ENCODE measurements at regions not wholly inside any gene's neighbourhood (a gene's known extent, or its start where the extent isn't known, plus 50 kb on each side); places are given as distances from the start of the nearest gene placed in this dataset.

DNA sequence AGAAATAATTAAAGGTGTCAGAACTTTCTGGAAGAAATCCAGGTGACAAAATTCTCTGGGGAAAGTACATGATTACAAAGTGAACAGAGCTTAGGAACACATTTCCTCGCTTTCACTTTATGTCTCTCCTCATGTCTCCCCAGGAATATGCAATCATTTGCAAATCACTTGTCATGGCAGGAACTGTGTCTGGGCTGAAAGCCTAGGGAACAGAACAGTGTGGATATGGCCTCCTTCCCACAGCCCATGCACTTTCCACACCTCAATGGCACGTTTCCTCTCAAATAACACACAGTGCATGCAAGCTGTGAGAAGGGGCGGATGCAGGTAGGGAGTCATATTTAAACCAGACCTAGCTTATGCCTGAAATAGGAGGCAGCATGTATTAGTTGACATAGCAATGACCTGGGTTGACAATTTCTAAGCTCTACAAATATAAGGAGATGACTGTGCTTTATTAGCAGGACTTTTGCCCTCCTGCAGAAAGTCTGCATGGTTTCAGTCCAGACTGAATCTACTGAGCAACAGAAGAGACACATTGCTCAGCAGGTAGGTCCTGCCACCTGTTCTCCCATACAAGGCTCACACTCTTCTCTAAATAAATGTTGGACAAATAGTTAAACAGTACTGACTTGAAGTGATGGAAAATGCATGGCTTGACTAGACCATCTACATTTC, 236.0 kb upstream of the ELAC2 start:
- no CpG with 5 or more reads among the region's 3 CpGs for WGBS (ENCODE audit: insufficient coverage)
- H3K27ac ChIP-seq (ENCODE audit: low read length), result no peak overlapping the region
- H3K9me3 ChIP-seq (replicated peaks; ENCODE audit: control insufficient read depth, low read depth, low read length), result no peaks in the 10 kb centered on the region
- H3K27me3 ChIP-seq (ENCODE audit: control insufficient read depth, insufficient read depth, low read length), result no peaks in the 10 kb centered on the region
- H3K4me1 ChIP-seq (ENCODE audit: control insufficient read depth, insufficient read depth, low read length), result no peaks in the 10 kb centered on the region
- DNase-seq, result no peak
- H3K36me3 ChIP-seq (ENCODE audit: control insufficient read depth, insufficient read depth, low read length), result no peaks in the 10 kb centered on the region
- H3K4me3 ChIP-seq (ENCODE audit: low read length), result no peak overlapping the region

DNA sequence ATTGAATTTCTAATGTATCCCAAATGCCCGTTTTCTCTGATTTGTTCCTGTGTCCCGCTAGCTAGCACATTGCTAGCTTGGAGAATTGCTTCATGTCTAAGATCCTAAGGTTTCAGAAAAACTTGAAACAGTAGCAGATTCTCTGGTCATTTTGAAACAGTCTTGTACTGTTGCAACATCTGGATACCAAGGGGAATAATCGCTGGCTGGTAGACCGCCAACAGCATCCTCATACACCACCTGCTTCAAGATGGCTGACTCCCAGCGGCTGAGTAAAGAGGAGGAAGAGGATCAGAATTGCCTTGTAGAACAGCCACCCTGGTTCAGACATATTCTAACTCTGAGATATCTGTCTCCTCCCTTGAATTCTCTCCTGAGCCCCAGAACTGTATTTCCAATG, 226.7 kb upstream of the ELAC2 start:
- DNase-seq, result peak; percentile 92

DNA sequence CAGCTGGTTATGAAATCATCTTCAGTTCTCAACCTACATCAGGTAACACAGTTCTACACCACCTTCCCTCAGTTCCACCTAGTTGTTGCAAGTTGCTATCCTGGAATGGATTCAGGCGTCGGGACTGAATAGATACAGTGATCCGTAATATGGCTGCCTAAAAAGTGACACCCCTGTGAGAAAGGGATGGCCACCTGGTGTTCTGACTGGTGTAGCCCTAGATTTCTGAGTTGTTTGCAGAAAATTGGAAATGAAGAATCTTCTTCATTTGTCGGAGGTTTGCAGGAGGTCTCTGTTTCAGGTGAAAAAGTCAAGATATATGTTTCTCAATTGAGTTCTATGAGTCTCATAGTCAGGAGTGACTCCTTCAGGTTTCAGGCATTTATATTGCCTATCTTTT, 225.8 kb upstream of the ELAC2 start:
- Histone ChIP-seq H3K4me1 (ENCODE audit: control insufficient read depth, insufficient read depth, low read length) (peaks cover 4% of the 10 kb centered on the region), H3K4me3 (ENCODE audit: low read length) (no peak overlapping the region), H3K27me3 (ENCODE audit: control insufficient read depth, insufficient read depth, low read length) (no peaks in the 10 kb centered on the region), H3K9me3 (replicated peaks; ENCODE audit: control insufficient read depth, low read depth, low read length) (no peaks in the 10 kb centered on the region), H3K36me3 (ENCODE audit: control insufficient read depth, insufficient read depth, low read length) (no peaks in the 10 kb centered on the region), H3K27ac (ENCODE audit: low read length) (no peak overlapping the region)
- WGBS (ENCODE audit: insufficient coverage), result 91% methylated on average over 3 of the region's 4 CpGs
- no peak for DNase-seq

More for the DNA sequence above, 226.7 kb upstream of the ELAC2 start:
- H3K27me3 ChIP-seq (ENCODE audit: control insufficient read depth, insufficient read depth, low read length), result no peaks in the 10 kb centered on the region
- no peaks in the 10 kb centered on the region for H3K9me3 ChIP-seq (replicated peaks; ENCODE audit: control insufficient read depth, low read depth, low read length)
- no peak overlapping the region for H3K27ac ChIP-seq (ENCODE audit: low read length)
- H3K4me3 ChIP-seq (ENCODE audit: low read length), result no peak overlapping the region
- peaks cover 4% of the 10 kb centered on the region for H3K4me1 ChIP-seq (ENCODE audit: control insufficient read depth, insufficient read depth, low read length)
- WGBS (ENCODE audit: insufficient coverage), result 29% methylated on average over 2 of the region's 5 CpGs
- no peaks in the 10 kb centered on the region for H3K36me3 ChIP-seq (ENCODE audit: control insufficient read depth, insufficient read depth, low read length)

DNA sequence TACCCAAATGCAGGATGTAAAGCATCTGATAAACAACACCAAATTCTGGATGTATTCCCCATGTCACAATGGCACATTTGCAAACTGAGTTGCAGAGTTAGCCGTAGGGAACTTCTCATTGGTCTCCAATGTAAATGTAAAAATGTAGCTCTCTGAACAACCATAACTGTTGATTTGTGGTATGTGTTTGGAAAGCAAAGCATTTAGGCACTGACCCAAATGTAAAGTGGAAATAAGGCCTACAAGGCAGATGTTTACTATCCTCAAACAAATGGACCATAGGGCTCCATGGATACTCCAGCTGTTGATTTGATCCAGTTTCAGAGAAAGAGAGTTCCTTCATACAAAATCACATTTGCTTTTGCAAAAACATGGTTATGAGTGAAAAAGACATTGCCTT, 223.0 kb upstream of the ELAC2 start:
- Histone ChIP-seq H3K4me1 (ENCODE audit: control insufficient read depth, insufficient read depth, low read length) (peaks cover 4% of the 10 kb centered on the region), H3K9me3 (replicated peaks; ENCODE audit: control insufficient read depth, low read depth, low read length) (no peaks in the 10 kb centered on the region), H3K27ac (ENCODE audit: low read length) (no peak overlapping the region), H3K27me3 (ENCODE audit: control insufficient read depth, insufficient read depth, low read length) (no peaks in the 10 kb centered on the region), H3K36me3 (ENCODE audit: control insufficient read depth, insufficient read depth, low read length) (no peaks in the 10 kb centered on the region), H3K4me3 (ENCODE audit: low read length) (no peak overlapping the region)
- no CpG with 5 or more reads among the region's 1 CpG for WGBS (ENCODE audit: insufficient coverage)
- DNase-seq, result peak; percentile 85

DNA sequence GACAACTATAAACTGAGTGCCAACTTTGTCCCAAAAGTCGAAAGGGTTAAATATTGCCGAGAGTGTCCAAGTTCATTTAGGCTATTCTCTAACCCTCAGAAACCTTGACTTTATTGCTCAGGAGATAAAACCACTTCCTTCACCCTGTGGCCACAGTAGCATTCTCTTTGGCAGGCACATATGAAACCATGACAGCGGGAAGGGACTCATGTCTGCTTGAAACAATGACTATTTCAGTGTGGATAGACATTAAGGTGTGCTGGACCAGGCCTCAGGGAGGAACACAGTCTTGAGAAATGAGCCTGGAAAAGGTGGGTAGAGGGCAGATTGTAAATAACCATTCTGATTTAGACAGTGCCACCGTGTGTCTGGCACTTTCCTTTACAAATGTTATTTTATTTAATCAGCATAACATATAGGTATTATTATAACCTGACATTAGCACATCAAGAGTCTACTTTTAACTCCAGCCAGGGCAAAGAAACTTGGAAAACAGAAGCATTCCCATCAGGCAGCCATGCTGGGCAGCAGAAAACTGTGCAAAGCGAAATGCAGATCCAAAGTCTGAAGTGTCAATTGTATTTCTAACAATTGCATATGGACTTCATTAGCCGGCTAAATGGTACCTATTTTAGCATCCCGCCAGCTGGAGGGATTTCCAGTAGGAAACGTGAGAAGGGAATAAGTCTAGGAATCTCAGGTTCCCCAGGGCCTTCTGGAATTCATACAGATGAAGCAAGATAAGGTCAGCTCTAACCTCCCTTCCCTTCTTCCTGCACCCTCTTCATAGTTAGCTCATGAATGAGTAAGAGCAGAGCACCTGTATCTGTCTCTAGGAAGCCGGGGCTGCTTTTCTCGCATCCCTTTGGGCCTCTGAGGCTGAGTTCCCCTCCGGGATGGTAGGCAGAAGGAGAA, 212.8 kb upstream of the ELAC2 start:
- DNase-seq, result no peak
- Histone ChIP-seq H3K36me3 (ENCODE audit: control insufficient read depth, insufficient read depth, low read length) (no peaks in the 10 kb centered on the region), H3K9me3 (replicated peaks; ENCODE audit: control insufficient read depth, low read depth, low read length) (no peaks in the 10 kb centered on the region), H3K27me3 (ENCODE audit: control insufficient read depth, insufficient read depth, low read length) (peaks cover 3% of the 10 kb centered on the region), H3K27ac (ENCODE audit: low read length) (no peak overlapping the region), H3K4me3 (ENCODE audit: low read length) (no peak overlapping the region), H3K4me1 (ENCODE audit: control insufficient read depth, insufficient read depth, low read length) (no peaks in the 10 kb centered on the region)
- 29% methylated on average over 1 of the region's 11 CpGs for WGBS (ENCODE audit: insufficient coverage)

DNA sequence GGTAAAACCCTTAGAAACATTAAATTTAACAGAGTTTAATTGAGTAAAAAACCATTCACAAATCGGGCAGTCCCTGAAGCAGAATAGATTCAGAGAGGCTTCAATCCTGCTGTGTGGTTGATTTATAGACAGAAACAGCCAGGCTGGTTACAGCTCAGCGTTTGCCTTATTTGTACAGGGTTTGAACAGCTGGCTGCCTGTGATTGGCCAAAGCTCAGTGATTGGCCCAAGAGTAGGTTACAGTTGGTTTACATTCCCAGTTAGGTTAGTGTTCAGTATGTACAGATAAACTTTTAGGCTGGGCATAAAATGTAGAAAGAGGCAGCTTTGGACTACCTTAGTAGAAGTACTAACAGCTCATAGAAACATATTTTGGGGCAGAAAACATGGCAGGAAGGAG, 210.4 kb upstream of the ELAC2 start:
- Histone ChIP-seq H3K4me3 (ENCODE audit: low read length) (no peak overlapping the region), H3K36me3 (ENCODE audit: control insufficient read depth, insufficient read depth, low read length) (no peaks in the 10 kb centered on the region), H3K4me1 (ENCODE audit: control insufficient read depth, insufficient read depth, low read length) (no peaks in the 10 kb centered on the region), H3K27me3 (ENCODE audit: control insufficient read depth, insufficient read depth, low read length) (peaks cover 3% of the 10 kb centered on the region), H3K9me3 (replicated peaks; ENCODE audit: control insufficient read depth, low read depth, low read length) (no peaks in the 10 kb centered on the region), H3K27ac (ENCODE audit: low read length) (no peak overlapping the region)
- DNase-seq, result no peak
- 33% methylated on average over 2 of the region's 2 CpGs for WGBS (ENCODE audit: insufficient coverage)

DNA sequence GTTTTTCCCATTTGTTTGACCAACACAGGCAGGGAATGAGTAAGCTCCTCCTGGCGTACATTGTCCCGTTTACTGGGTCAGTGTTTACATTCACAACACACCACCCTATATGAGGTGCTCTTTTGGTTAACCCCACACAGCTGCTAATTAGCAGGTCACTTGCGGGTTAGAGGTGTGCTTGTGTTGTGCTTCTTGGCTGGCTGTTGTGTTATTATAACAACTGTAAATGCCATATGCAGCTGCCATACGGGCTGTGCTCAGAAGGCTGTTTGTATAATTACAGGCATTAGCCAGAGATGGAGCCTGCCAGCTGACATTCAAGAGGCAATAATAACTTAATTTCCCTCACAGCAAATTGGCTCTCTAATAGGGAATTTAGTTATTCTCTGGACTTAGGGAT, 205.1 kb upstream of the ELAC2 start:
- 50% methylated on average over 2 of the region's 4 CpGs for WGBS (ENCODE audit: insufficient coverage)
- Histone ChIP-seq H3K36me3 (ENCODE audit: control insufficient read depth, insufficient read depth, low read length) (no peaks in the 10 kb centered on the region), H3K27ac (ENCODE audit: low read length) (no peak overlapping the region), H3K4me3 (ENCODE audit: low read length) (no peak overlapping the region), H3K27me3 (ENCODE audit: control insufficient read depth, insufficient read depth, low read length) (no peaks in the 10 kb centered on the region), H3K4me1 (ENCODE audit: control insufficient read depth, insufficient read depth, low read length) (no peaks in the 10 kb centered on the region), H3K9me3 (replicated peaks; ENCODE audit: control insufficient read depth, low read depth, low read length) (no peaks in the 10 kb centered on the region)
- peak; percentile 43 for DNase-seq

DNA sequence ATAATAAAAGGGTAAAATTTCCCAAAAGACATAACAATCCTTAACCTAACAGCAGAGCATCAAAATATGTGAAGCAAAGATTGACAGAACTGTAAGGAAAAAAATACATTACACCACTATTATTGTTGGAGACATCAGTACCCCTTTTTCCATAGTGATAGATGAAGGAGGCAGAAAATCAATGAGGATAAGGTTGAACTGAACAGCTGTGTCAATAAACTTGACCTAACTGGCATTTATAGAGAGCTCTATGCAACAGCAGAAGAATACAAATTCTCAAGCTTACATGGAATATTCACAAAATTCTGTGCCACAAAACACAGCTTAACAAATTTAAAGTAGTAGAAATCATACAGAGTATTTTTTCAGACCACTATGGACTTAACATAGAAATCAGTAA, 195.0 kb upstream of the ELAC2 start:
- H3K27ac ChIP-seq (ENCODE audit: low read length), result no peak overlapping the region
- no peaks in the 10 kb centered on the region for H3K36me3 ChIP-seq (ENCODE audit: control insufficient read depth, insufficient read depth, low read length)
- no peaks in the 10 kb centered on the region for H3K4me1 ChIP-seq (ENCODE audit: control insufficient read depth, insufficient read depth, low read length)
- H3K27me3 ChIP-seq (ENCODE audit: control insufficient read depth, insufficient read depth, low read length), result no peaks in the 10 kb centered on the region
- DNase-seq, result no peak
- H3K9me3 ChIP-seq (replicated peaks; ENCODE audit: control insufficient read depth, low read depth, low read length), result no peaks in the 10 kb centered on the region
- H3K4me3 ChIP-seq (ENCODE audit: low read length), result no peak overlapping the region

DNA sequence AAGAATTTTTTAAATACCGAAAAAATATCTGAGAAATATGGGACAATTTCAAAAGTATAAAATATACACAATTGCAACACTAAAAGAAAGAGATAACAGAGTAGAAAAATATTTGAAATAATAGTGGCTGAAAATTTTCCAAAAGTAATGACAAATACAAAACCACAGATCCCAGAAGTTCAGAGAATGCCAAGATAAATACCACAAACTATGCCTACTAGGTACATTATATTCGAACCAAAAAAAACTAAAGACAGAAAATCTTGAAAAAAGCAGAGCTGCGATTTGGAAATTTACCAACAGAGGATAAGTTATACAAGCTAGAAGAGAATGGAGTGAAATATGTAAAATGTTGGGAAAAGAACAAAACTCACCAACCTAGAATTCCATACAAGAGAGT, 191.3 kb upstream of the ELAC2 start:
- no peaks in the 10 kb centered on the region for H3K4me1 ChIP-seq (ENCODE audit: control insufficient read depth, insufficient read depth, low read length)
- no CpG with 5 or more reads among the region's 3 CpGs for WGBS (ENCODE audit: insufficient coverage)
- H3K27me3 ChIP-seq (ENCODE audit: control insufficient read depth, insufficient read depth, low read length), result no peaks in the 10 kb centered on the region
- DNase-seq, result no peak
- H3K4me3 ChIP-seq (ENCODE audit: low read length), result no peak overlapping the region
- H3K36me3 ChIP-seq (ENCODE audit: control insufficient read depth, insufficient read depth, low read length), result no peaks in the 10 kb centered on the region
- H3K9me3 ChIP-seq (replicated peaks; ENCODE audit: control insufficient read depth, low read depth, low read length), result no peaks in the 10 kb centered on the region
- H3K27ac ChIP-seq (ENCODE audit: low read length), result no peak overlapping the region

DNA sequence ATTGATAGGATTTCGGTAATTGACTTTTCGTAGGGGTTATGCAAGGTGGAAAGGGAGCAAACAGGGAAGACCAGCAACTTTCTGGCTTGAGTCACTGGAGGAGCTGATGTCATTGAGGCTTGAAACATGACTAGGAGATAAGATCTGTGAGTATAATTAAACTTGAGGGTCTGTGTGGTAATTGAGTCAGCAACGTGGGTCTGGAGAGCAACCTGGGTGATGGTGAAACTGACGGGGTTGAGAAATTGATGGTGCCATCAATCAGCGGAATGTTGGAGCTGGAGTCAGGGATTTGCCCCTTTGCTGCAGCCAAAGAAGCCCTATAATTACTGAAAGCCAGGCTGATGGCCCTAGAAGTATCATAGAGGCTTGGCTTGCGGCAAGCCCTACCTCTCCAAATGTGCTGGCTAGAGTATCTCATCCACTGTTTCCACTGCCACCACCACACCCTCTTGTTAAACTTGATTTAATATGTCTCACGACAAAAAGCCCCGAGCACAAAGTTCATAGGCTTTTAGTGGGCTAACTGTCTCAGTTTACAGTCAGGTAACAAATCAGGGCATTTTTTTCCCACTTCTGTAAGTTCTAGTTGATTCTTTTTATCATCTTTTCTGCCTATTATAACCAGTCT, 186.9 kb upstream of the ELAC2 start:
- 52% methylated on average over 8 of the region's 8 CpGs for WGBS (ENCODE audit: insufficient coverage)

More for the DNA sequence above, 186.9 kb upstream of the ELAC2 start:
- H3K27me3 ChIP-seq (ENCODE audit: control insufficient read depth, insufficient read depth, low read length), result no peaks in the 10 kb centered on the region
- H3K9me3 ChIP-seq (replicated peaks; ENCODE audit: control insufficient read depth, low read depth, low read length), result no peaks in the 10 kb centered on the region
- no peaks in the 10 kb centered on the region for H3K4me1 ChIP-seq (ENCODE audit: control insufficient read depth, insufficient read depth, low read length)
- no peaks in the 10 kb centered on the region for H3K36me3 ChIP-seq (ENCODE audit: control insufficient read depth, insufficient read depth, low read length)
- H3K27ac ChIP-seq (ENCODE audit: low read length), result no peak overlapping the region
- no peak for DNase-seq
- no peak overlapping the region for H3K4me3 ChIP-seq (ENCODE audit: low read length)
